Activated naive CD4-positive, alpha-beta T cell treated with anti-CD3 and anti-CD28 coated beads, Interleukin-2, amount 10 ng/mL, durations not matched to agents 7 days and 5 days (primary cell): ENCODE measurements at regions not wholly inside any gene's neighbourhood (a gene's known extent, or its start where the extent isn't known, plus 50 kb on each side); places are given as distances from the start of the nearest gene placed in this dataset.

Source experiments
- CTCF ChIA-PET: fragments of 350-600 bp; sonication (Branson Sonifier 250); formaldehyde crosslinking; loops from one replicate; lab custom pipeline; 2021; ENCODE audit warnings: antibody characterized with exemption; lab: Charles Lee
- DNase-seq: peaks from one replicate; pipeline ENCODE4 v3.0.0-alpha.2; 2020
- H3K27ac Mint-ChIP-seq: one replicate; pipeline ENCODE4 v1.8.0; 2021; ENCODE audit warnings: mild to moderate bottlenecking, moderate library complexity, mixed read lengths
- H3K27me3 Mint-ChIP-seq: one replicate; pipeline ENCODE4 v1.8.0; 2021; ENCODE audit warnings: mild to moderate bottlenecking, mixed read lengths
- H3K36me3 Mint-ChIP-seq: one replicate; pipeline ENCODE4 v1.8.0; 2021; ENCODE audit warnings: mixed read lengths
- H3K4me1 Mint-ChIP-seq: one replicate; pipeline ENCODE4 v1.8.0; 2021; ENCODE audit warnings: mixed read lengths
- H3K4me3 Mint-ChIP-seq: one replicate; pipeline ENCODE4 v1.8.0; 2021; ENCODE audit warnings: mild to moderate bottlenecking, moderate library complexity, mixed read lengths
- H3K9me3 Mint-ChIP-seq: one replicate; pipeline ENCODE4 v1.8.0; 2021; ENCODE audit warnings: mixed read lengths

DNA sequence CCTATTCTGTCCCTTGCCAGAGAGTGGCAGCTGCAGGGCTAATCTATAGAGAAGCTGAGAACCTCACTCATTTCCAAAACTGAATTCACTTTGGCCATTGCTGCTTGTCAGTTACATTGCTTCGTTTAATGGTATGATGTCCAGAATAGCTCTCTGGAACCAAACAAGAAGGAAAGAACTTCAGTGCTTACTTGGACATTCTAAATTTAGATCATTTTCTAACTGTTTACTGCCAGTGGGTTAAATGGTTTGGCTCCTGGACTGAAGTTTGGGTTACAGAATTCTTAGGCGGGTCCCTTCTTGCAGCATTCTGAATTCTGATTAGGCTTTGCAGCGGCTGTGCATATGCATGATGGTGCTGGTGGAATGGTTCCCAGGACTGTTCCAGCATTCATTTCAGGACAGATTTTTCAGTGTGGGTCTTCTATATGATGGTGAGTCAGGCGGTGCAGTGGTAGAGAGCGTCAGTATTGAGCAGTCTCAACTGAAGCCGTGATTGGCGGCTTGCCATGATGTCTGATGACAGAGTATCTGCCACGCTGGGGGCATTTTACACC lies 148.7 kb downstream of the DYRK2 start:
- H3K4me1 Mint-ChIP-seq: peaks cover 5% of the 10 kb centered on the region
- no peaks in the 10 kb centered on the region for H3K9me3 Mint-ChIP-seq
- no peaks in the 10 kb centered on the region for H3K36me3 Mint-ChIP-seq

DNA sequence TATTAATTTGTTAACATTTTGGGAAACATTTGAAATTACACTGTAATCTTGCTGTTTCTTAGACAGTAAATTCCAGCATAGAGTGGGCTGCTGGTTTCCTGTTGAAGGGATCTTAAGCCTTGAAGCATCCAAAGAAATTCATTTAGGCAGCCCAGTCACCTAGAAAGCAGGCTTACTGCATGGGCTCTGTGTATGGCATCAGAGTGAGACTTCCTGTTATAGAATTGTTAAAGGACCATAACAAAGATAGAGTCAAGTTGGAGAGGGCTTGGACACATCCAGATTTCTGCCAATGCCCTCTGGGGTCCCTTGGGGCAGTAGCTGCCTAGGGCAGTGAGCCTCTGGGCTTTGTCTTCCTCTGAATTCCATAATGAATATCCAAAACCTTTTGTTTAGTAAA lies 149.2 kb downstream of the DYRK2 start:
- CTCF ChIA-PET: no interaction called here

More for the DNA sequence above, 148.7 kb downstream of the DYRK2 start:
- no peak overlapping the region for H3K27ac Mint-ChIP-seq
- no peak for DNase-seq
- H3K27me3 Mint-ChIP-seq: no peaks in the 10 kb centered on the region
- H3K4me3 Mint-ChIP-seq: no peak overlapping the region
- CTCF ChIA-PET: no interaction called here

DNA sequence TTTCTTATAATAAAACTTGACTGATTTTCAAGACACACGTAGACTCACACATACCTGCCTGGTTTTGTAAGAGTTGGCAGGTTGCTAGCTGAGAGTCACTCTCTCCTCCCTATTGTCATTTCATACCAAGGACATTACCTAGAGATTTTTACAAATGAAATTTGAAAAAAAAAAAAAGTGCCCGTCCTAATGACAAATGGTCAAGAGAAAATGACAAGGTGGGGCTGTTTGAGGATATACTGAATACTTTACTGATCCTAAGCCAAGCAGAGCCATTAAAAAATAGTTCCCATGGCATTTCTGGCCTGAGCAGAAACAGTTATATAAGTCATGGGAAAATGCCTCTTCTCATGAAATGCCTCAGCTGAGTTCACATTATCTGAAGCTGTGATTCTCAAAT lies 150.2 kb downstream of the DYRK2 start:
- no peaks in the 10 kb centered on the region for H3K27me3 Mint-ChIP-seq
- H3K4me3 Mint-ChIP-seq: no peak overlapping the region
- H3K27ac Mint-ChIP-seq: no peak overlapping the region
- H3K36me3 Mint-ChIP-seq: no peaks in the 10 kb centered on the region
- no peak for DNase-seq
- H3K9me3 Mint-ChIP-seq: no peaks in the 10 kb centered on the region
- peaks cover 10% of the 10 kb centered on the region for H3K4me1 Mint-ChIP-seq
- CTCF ChIA-PET: no interaction called here

More for the DNA sequence above, 149.2 kb downstream of the DYRK2 start:
- Mint-ChIP-seq H3K4me1 (peaks cover 6% of the 10 kb centered on the region), H3K9me3 (no peaks in the 10 kb centered on the region), H3K27me3 (no peaks in the 10 kb centered on the region), H3K4me3 (no peak overlapping the region), H3K36me3 (no peaks in the 10 kb centered on the region), H3K27ac (no peak overlapping the region)
- DNase-seq: no peak

DNA sequence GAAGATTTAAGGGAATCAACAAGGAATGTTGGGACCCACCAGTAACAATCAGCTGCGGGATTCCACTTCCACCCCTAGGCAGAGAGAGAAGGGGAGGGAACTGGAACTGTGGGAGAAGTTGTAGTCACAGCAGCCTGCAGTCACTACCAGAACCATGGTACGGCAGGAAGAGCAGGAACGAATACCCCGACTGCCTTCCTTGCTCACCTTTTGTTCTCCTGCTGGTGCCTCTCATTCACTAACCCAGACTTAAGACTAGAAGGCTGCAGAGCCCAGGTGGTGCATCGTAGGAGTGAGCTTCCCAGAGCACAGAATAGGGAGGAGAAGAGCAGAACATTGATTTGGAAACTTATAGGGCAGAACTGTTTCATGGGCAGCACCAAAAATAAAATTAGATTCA lies 154.2 kb downstream of the DYRK2 start:
- no peaks in the 10 kb centered on the region for H3K36me3 Mint-ChIP-seq
- no peak for DNase-seq
- H3K9me3 Mint-ChIP-seq: no peaks in the 10 kb centered on the region
- no peaks in the 10 kb centered on the region for H3K27me3 Mint-ChIP-seq
- CTCF ChIA-PET: no interaction called here
- peaks cover 10% of the 10 kb centered on the region for H3K4me1 Mint-ChIP-seq
- no peak overlapping the region for H3K27ac Mint-ChIP-seq
- no peak overlapping the region for H3K4me3 Mint-ChIP-seq

DNA sequence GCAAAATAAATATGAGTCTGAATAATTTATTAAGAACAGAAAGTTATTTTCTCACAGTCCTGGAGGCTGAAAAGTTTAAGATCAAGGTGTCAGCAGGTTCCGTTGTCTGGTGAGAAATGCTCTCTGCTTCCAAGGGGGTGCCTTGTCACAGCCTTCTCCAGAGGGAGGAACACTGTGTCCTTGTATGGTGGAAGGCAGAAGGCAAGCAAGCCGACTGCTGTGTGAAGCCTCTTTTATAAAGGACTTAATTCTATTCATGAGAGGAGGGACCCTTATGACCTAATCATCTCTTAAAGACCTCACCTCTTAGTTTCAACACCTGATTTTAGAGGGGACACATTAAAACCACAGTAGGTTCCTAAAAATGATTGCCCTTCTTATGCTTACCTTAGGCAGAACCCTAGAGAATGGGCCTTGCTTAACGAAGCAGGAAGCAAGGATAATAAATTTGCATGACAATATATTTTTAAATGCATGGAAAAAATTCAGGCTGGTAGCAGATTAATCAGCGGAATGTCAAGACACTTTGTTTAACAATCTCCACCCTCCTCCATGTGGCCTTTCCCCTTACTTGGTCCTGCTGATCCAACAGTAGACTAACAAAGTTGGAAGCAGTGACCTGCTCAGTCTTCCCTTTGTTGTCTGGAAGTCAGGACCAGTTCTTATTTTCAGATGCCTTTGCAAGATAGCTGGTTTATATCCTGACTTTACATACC lies 154.9 kb downstream of the DYRK2 start:
- H3K4me1 Mint-ChIP-seq: peaks cover 10% of the 10 kb centered on the region
- DNase-seq: no peak
- no peak overlapping the region for H3K4me3 Mint-ChIP-seq
- H3K36me3 Mint-ChIP-seq: no peaks in the 10 kb centered on the region
- H3K27me3 Mint-ChIP-seq: no peaks in the 10 kb centered on the region
- H3K27ac Mint-ChIP-seq: no peak overlapping the region
- H3K9me3 Mint-ChIP-seq: no peaks in the 10 kb centered on the region
- CTCF ChIA-PET: no interaction called here

DNA sequence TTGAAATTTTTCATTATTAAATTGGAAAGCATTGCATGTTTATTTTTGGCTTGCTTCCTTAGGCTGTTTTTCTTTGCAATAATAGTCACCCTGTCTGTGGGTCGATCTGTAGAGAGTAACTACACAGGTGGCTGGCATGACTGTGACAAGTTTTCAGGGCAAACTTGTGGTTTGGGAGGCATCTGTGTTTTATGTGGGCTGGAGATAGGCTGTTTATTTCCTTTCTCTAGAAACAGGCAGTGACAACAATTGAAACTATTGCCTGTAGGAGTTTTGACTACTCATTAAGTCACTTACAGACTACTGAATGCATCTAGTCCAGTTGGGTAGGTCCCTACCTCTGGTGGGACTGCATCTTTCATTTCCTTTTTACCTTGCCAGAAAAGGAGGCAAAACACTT lies 155.6 kb downstream of the DYRK2 start:
- DNase-seq: peak; percentile 67
- Mint-ChIP-seq H3K4me1 (peaks cover 8% of the 10 kb centered on the region), H3K4me3 (no peak overlapping the region), H3K9me3 (no peaks in the 10 kb centered on the region), H3K27ac (no peak overlapping the region), H3K36me3 (no peaks in the 10 kb centered on the region), H3K27me3 (no peaks in the 10 kb centered on the region)
- CTCF ChIA-PET: no interaction called here

DNA sequence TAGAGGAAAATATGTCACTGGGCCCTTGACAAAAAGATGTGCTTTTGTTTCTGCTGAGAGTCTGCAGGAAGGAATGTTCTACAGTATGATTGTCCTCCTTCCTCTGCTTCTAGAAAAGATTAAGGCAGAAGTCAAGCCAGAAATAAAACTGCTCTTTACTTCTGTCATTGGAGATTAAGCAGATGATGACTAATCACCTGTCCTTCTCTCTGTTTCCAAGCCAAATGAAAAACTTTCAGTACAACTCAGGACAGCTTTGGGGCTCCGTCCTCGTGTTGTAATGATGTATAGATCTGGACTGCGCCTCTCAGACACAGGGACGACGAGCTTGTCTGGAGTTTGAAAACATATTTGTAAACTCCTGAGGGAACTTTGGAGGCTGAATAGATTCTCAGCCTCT lies 159.3 kb downstream of the DYRK2 start:
- H3K4me1 Mint-ChIP-seq: peaks cover 3% of the 10 kb centered on the region
- no peak for DNase-seq
- H3K27ac Mint-ChIP-seq: no peak overlapping the region
- H3K27me3 Mint-ChIP-seq: no peaks in the 10 kb centered on the region
- H3K4me3 Mint-ChIP-seq: no peak overlapping the region
- no peaks in the 10 kb centered on the region for H3K9me3 Mint-ChIP-seq
- CTCF ChIA-PET: no interaction called here
- no peaks in the 10 kb centered on the region for H3K36me3 Mint-ChIP-seq

DNA sequence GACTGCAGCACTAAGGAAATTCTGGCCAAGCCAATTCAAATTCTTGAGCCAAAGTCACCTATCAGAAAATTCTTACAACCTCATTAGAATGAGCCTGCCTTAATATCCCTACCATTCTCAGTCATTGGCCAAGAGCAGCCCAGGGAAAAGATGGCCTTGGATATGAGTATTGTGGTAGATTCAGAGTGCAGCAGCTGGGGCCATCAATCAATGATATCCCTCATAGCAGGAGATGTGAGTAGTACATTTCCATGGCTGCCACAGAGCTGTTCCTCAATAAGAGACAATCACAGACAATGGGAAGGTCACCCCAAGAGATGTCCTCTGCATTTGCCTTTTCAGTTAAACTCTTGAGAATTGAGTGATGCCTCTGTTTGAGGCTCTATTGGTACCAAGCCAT lies 161.6 kb downstream of the DYRK2 start:
- Mint-ChIP-seq H3K36me3 (peaks cover 2% of the 10 kb centered on the region), H3K9me3 (peaks cover 3% of the 10 kb centered on the region), H3K27me3 (no peaks in the 10 kb centered on the region), H3K4me3 (no peak overlapping the region), H3K4me1 (no peaks in the 10 kb centered on the region), H3K27ac (no peak overlapping the region)
- DNase-seq: no peak
- CTCF ChIA-PET: no interaction called here

DNA sequence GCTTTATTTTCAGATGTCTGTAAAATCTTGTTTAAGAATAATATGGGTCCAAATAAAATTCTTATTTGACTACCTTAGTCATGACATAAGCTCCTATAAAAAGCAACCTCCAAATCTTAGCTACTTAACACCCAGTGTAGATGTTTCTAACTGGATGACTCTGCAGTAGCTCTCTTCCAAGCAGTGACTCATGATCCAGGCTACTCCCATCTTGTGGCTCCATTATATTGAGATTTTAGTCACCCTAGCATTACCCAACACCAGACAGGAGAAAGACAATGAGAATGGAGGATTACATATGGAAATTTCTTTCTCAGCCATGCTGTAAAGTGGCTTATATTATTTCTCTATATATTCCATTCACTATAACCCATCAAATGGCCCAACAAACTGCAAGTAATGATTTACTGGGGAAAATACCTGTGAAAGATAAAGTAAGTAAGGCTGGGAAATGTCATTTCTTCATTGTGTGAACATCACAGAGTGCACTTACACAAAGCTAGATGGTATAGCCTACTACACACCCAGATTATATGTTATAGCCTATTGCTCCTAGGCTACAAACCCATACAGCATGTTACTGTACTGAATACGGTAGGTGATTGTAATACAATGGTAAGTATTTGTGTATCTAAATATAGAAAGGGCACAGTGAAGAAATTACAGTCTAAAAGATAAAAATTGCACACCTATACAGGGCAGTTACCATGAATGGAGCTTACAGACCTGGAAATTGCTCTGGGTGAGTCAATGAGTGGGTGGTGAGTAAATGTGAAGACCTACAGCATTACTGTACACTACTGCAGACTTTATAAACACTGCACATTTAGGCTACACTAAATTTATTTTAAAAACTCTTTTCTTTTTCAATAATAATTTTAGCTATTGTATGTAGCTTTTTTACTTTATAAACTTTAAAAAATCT lies 163.2 kb downstream of the DYRK2 start:
- CTCF ChIA-PET: interaction anchor here (1.3 to 1.4 kb wide), 2 partner anchors 18 to 161 kb away, joined by 3 to 4 read pairs; no protein-coding TSS in a partner anchor
- peaks cover 9% of the 10 kb centered on the region for H3K9me3 Mint-ChIP-seq
- peaks cover 6% of the 10 kb centered on the region for H3K36me3 Mint-ChIP-seq
- H3K27me3 Mint-ChIP-seq: no peaks in the 10 kb centered on the region
- H3K27ac Mint-ChIP-seq: no peak overlapping the region
- no peak overlapping the region for H3K4me3 Mint-ChIP-seq
- DNase-seq: no peak
- no peaks in the 10 kb centered on the region for H3K4me1 Mint-ChIP-seq

DNA sequence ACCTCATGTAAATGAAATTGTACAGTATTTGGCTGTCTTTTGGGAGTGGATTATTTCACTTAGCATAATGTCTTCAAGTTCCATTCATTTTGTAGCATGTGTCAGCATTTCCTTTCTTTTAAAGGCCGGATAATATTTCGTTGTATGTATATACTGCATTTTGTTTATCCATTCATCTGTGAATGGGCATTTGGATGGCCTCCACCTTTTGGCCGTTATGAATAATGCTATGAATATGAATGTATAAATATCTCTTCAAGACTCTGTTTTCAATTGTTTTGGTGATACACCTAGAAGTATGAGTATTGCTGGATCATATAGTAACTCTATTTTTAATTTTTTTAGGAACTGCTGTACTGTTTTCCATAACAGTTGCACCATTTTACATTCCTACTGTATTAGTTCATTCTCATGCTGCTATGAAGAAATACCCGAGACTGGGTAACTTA lies 164.9 kb downstream of the DYRK2 start:
- Mint-ChIP-seq H3K9me3 (peaks cover 13% of the 10 kb centered on the region), H3K27me3 (no peaks in the 10 kb centered on the region), H3K27ac (no peak overlapping the region), H3K36me3 (peaks cover 6% of the 10 kb centered on the region), H3K4me1 (no peaks in the 10 kb centered on the region), H3K4me3 (no peak overlapping the region)
- CTCF ChIA-PET: no interaction called here
- DNase-seq: no peak

DNA sequence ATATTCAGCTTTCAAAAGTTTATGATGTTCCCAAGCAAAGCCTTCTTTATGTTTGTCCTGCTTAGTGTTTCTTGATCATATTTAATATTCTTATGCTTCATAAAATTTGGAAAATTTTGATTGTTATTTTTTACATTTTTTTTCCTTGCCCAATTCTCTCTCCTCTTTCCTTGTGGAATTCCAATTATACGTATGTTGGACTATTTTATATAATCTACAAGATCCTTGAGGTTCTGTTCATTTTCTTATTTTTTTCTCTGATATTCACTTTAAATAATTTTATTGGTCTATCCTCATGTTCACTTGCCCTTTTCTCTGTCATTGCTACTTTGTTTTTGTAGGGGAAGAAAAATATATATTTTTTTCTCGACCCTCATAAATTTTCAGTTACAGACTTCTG lies 167.7 kb downstream of the DYRK2 start:
- peaks cover 16% of the 10 kb centered on the region for H3K9me3 Mint-ChIP-seq
- H3K4me1 Mint-ChIP-seq: no peaks in the 10 kb centered on the region
- peaks cover 6% of the 10 kb centered on the region for H3K36me3 Mint-ChIP-seq
- H3K27ac Mint-ChIP-seq: no peak overlapping the region
- no peak for DNase-seq
- CTCF ChIA-PET: no interaction called here
- no peak overlapping the region for H3K4me3 Mint-ChIP-seq
- H3K27me3 Mint-ChIP-seq: no peaks in the 10 kb centered on the region

DNA sequence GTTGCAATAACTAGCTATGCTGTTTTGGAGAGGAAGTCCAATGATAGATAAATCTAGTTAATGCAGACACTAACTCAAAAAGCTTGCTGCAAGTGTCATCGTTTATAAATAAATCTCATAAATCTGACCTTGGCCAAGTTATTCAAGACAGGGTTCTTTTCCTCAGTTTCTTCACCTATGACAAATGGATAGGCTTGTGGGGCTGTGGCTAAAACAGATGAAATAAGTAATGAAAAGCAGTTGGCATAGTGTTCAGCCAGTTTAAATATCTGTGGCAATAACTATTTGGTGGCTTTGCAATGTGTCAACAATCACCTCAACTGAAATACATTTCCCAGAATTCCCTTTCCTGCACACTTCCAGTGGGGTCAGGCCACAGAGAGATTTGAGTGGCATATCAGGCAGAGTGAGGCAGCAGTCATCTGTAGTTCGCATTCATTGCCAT lies 169.9 kb downstream of the DYRK2 start:
- Mint-ChIP-seq H3K36me3 (peaks cover 6% of the 10 kb centered on the region), H3K9me3 (peaks cover 16% of the 10 kb centered on the region), H3K27me3 (no peaks in the 10 kb centered on the region), H3K27ac (no peak overlapping the region), H3K4me1 (no peaks in the 10 kb centered on the region), H3K4me3 (no peak overlapping the region)
- CTCF ChIA-PET: interaction anchor here (0.7 kb wide), 1 partner anchor 179 kb away, joined by 3 read pairs; no protein-coding TSS in a partner anchor
- DNase-seq: no peak

DNA sequence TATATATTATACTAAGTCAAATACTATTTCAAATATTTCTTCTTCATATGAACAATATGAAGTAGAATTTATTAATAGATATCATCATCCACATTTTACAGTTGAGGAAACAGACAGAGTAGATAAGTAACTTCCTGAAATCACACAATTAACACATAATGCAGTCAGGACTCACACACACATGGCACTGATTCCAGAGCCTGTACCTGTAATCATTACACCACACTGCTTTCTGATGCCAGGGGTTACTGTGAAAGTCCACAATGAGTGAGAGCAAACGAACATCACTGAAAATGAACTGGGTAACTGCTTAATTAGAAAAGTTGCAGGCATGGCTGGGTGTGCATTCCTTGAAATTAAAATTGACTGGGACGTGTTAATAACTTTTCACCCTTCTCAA lies 169.3 kb upstream of the IFNG-AS1 start:
- Mint-ChIP-seq H3K27ac (no peak overlapping the region), H3K9me3 (peaks cover 16% of the 10 kb centered on the region), H3K36me3 (peaks cover 6% of the 10 kb centered on the region), H3K4me1 (no peaks in the 10 kb centered on the region), H3K27me3 (no peaks in the 10 kb centered on the region), H3K4me3 (no peak overlapping the region)
- CTCF ChIA-PET: no interaction called here
- no peak for DNase-seq

DNA sequence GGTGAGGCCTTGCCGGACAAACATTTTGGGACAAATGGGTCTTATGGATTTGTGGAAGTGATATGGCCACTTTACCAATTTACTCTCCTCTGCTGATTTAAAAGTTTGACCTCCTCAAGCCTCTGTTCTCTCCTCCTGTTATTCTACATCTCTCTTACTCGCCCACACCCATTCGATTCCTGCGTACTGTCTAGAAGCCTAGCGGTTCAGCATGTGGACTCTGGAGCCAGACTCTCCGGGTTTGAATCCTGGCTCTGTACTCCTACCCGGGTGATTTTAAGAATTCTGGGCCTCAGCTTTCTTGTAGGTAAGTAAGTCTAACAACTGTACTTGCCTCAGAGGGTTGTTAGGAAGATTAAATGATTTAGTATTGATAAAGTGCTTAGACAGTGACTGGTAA lies 168.6 kb upstream of the IFNG-AS1 start:
- Mint-ChIP-seq H3K27ac (no peak overlapping the region), H3K4me3 (no peak overlapping the region), H3K9me3 (peaks cover 11% of the 10 kb centered on the region), H3K4me1 (no peaks in the 10 kb centered on the region), H3K27me3 (no peaks in the 10 kb centered on the region), H3K36me3 (peaks cover 2% of the 10 kb centered on the region)
- DNase-seq: no peak
- CTCF ChIA-PET: no interaction called here
